Heart left ventricle (tissue), 13 donors: ENCODE measurements at regions not wholly inside any gene's neighbourhood (a gene's known extent, or its start where the extent isn't known, plus 50 kb on each side); places are given as distances from the start of the nearest gene placed in this dataset.

ENCODE experiments used
- CTCF ChIP-seq, 12 donors: fragments of 200-600 bp; sonication (generic) in 4 of 12; IDR thresholded peaks; one replicate each; pipeline versions ENCODE4 v1.5.0 to v1.8.0; 2018 to 2022; ENCODE audit warnings: antibody characterized with exemption in 12 of 12, mild to moderate bottlenecking in 5 of 12
- POLR2A ChIP-seq, 2 donors: fragments of 450-650 bp; IDR thresholded peaks; one replicate each; pipeline ENCODE4 v1.6.1; 2017; ENCODE audit warnings: antibody characterized with exemption in 2 of 2, mild to moderate bottlenecking in 2 of 2, moderate library complexity in 2 of 2
- donor health status: ischemic (EF 13 %, LVEDD 7.1; RV severe dilation, severe dysfunction).
- donor health status: DM: no; HTN: yes; CAD: no.
- donor health status: DM: no; HTN: no; CAD: no.
- donor health status: ischemic (EF 25% LVEDD 6.9; RV normal size, moderate dysfunction).
- donor health status: ischemic (EF 25% LVEDD 5.7; RV mildly dilated, moderate dysfunction).
- donor health status: ischemic (EF 35%, LVEDD 5.7; RV mildly dilated, moderate dysfunction).
- donor health status: nonischemic (EF 11% LVEDD 7.7; RV severe dilation, severe dysfunction).
- donor health status: DM: yes; HTN: yes; CAD: no.
- donor health status: PGD.
- donor health status: ischemic (EF 29% LVEDD 5.4; RV normal size, mild dysfunction).
- donor health status: nonischemic (EF 23%, LVEDD 6.1; RV moderate dilation, normal function).

- TF ChIP-seq CTCF (IDR thresholded peaks at IDR 0.05) (no peak), POLR2A (IDR thresholded peaks at IDR 0.05) (no peak)
Measured at GRCh38 chr4:63302792-63303191, 1106.5 kb downstream of the TECRL start.
